ENCODE measurements at regions not wholly inside any gene's neighbourhood (a gene's known extent, or its start where the extent isn't known, plus 50 kb on each side); places are given as distances from the start of the nearest gene placed in this dataset.

DNA sequence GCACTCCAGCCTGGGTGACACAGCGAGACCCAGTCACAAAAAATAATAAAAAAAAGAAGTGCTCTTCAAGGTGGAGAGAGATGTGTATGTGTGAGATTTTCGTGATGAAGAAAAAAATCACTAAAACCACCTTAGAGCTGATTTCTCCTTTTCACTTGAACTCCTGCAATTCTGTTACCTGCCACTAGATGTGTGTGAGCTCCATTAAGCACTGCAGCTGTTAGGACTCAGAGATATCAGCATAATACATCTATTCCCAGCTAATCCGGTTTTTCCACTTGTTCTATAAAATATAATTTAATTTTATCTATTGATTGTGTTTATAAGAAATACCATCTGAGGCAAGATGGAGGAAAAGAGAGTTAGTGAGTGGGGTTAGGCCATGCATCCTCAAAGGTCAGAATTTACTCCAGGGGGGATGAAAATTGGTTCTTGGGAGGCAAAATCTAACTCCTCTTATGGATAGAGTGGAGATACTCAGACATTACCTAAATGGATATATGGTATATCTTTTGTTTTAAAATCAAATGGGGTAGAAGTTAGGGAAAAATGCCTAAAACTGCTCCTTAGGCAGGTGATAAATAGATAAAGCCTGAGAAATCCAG lies 152.7 kb downstream of the IL20RB start:
- FAIRE-seq, result no peak
- no peak for DNase-seq (ENCODE audit: insufficient read length, low spot score)
- TF ChIP-seq, protein P1, sequence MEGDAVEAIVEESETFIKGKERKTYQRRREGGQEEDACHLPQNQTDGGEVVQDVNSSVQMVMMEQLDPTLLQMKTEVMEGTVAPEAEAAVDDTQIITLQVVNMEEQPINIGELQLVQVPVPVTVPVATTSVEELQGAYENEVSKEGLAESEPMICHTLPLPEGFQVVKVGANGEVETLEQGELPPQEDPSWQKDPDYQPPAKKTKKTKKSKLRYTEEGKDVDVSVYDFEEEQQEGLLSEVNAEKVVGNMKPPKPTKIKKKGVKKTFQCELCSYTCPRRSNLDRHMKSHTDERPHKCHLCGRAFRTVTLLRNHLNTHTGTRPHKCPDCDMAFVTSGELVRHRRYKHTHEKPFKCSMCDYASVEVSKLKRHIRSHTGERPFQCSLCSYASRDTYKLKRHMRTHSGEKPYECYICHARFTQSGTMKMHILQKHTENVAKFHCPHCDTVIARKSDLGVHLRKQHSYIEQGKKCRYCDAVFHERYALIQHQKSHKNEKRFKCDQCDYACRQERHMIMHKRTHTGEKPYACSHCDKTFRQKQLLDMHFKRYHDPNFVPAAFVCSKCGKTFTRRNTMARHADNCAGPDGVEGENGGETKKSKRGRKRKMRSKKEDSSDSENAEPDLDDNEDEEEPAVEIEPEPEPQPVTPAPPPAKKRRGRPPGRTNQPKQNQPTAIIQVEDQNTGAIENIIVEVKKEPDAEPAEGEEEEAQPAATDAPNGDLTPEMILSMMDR (IDR thresholded peaks at IDR 0.05; ENCODE audit: insufficient read depth, missing control alignments), result peak; percentile 64

DNA sequence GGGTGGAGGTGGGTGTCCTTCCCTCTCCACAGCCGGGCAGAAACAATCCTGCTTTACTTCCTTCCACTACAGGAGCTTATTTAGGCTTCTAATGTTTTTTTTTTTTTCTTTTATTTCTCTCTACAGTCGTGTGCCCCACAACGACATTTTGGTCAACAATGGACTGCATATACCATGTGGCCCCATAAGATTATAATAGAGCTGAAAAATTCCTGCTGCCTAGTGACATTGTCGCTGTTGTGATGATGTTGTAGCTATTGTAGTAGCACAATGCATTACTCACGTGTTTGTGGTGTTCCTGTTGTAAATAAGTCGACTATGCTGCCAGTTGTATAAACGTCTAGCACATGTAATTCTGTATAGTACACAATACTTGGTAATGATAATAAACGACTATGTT lies 153.7 kb downstream of the IL20RB start:
- DNase-seq (ENCODE audit: insufficient read length, low spot score) (no peak), FAIRE-seq (no peak)
- TF ChIP-seq, protein P1 (IDR thresholded peaks at IDR 0.05; ENCODE audit: insufficient read depth, missing control alignments), result no peak

DNA sequence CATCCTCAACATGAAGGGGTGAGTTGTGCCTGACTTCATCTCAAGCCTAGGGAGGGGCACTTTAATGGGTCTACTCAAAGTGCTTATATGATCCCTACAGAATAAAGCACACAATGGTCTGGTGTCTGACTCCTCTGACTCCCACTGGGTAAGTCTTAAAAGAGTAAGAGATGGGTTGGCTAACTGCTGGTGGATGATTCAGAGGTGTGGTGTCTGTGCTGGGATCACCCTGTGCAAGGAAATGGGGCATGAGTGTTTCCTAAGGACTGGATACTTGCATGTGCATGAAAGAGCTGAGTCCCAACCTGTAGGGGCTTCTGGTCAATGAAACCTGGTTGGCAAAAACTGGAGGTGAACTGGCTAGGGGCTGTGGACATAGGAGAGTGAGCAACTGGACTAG lies 158.8 kb downstream of the IL20RB start:
- no peak for DNase-seq (ENCODE audit: insufficient read length, low spot score)
- FAIRE-seq, result no peak

DNA sequence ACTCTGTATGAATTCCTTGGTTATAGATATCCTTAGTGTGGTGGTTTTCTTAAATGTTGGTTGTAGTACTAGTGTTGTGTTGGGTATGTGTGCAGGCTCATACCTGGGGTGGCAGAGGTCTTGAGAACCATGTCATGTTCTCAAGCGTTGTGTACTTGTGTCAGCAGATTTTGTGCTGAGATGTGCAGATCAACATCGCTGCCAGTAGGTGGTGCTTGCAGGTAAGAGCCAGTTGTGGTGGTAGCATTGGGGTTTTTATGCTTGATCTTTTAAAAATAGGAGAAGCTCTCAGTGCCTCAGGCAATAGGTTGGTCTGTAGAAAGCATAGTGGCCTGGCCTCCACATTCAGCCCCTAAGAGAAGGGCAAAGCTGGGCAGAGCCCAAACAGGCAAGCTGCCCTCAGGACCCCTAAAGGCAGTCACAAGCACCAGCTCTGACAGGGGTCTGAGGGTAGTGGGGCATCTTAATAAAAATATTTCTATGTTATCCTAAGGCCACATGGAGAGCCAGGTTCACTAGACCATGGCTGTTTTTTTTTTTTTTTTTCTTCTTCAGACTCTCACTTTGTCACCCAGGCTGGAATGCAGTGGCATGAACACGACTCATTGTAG lies 164.0 kb downstream of the IL20RB start:
- FAIRE-seq (peak; percentile 92), DNase-seq (ENCODE audit: insufficient read length, low spot score) (no peak)
- TF ChIP-seq, protein P1 (IDR thresholded peaks at IDR 0.05; ENCODE audit: insufficient read depth, missing control alignments), result peak; percentile 68

More for the DNA sequence above, 158.8 kb downstream of the IL20RB start:
- TF ChIP-seq, protein P1 (IDR thresholded peaks at IDR 0.05; ENCODE audit: insufficient read depth, missing control alignments), result no peak

DNA sequence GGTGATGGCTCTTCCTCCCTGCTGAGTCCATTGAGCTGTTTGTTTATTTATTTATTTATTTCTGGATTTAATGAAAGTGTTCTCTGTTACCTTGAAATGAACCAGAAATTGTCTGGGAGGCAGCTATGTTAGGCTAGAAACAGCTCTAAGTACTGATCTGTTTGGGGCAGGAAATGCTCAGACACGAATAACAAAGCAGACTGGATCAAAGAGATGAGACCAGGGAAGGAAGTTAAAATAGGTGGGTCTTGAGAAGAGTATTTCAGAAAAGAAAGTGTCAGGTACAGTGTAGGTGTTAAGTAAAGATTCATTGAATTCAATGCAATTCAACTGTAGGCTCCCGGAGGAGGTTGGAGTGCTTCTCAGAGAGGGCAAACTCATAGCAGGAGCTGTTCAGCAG lies 173.3 kb downstream of the IL20RB start:
- DNase-seq (ENCODE audit: insufficient read length, low spot score) (no peak), FAIRE-seq (no peak)
- TF ChIP-seq, protein P1 (IDR thresholded peaks at IDR 0.05; ENCODE audit: insufficient read depth, missing control alignments), result no peak

- TF ChIP-seq, protein P1 (IDR thresholded peaks at IDR 0.05; ENCODE audit: insufficient read depth, missing control alignments), result no peak
- DNase-seq (ENCODE audit: insufficient read length, low spot score) (no peak), FAIRE-seq (no peak)
Observed at GRCh38 chr3:137134431-137134830, 176.6 kb downstream of the IL20RB start.

- DNase-seq (ENCODE audit: insufficient read length, low spot score), result no peak
- TF ChIP-seq, protein P1 (IDR thresholded peaks at IDR 0.05; ENCODE audit: insufficient read depth, missing control alignments), result no peak
- no peak for FAIRE-seq
Observed at GRCh38 chr3:137148406-137148805, 190.6 kb downstream of the IL20RB start.
